Gastrocnemius medialis (tissue), 4 donors: ENCODE measurements at regions not wholly inside any gene's neighbourhood (a gene's known extent, or its start where the extent isn't known, plus 50 kb on each side); places are given as distances from the start of the nearest gene placed in this dataset.

Experiments
- ATAC-seq, 2 donors: fragments of 150-250 bp; one replicate each; pipeline ENCODE4 v1.9.1; 2016
- DNase-seq, 2 donors: peaks; one replicate each; pipeline ENCODE4 v3.0.0-alpha.2; 2019
- H3K27ac ChIP-seq, 4 donors: fragments of 200-600 bp; sonication (generic); 1 replicate in 1 of 4; 2 replicates in 3 of 4; pipeline ENCODE4 v1.5.1; 2016 to 2018; ENCODE audit warnings: mild to moderate bottlenecking in 2 of 4, moderate library complexity in 1 of 4
- H3K27me3 ChIP-seq, 3 donors: fragments of 200-600 bp; sonication (generic) in 2 of 3; 1 replicate in 1 of 3; 2 replicates in 2 of 3; pipeline versions ENCODE4 v1.5.1 to v1.6.0; 2016 to 2019; ENCODE audit warnings: mild to moderate bottlenecking in 1 of 3, moderate library complexity in 1 of 3
- H3K36me3 ChIP-seq, 2 donors: fragments of 200-600 bp; sonication (generic) in 1 of 2; one replicate each; pipeline ENCODE4 v1.5.1; 2017 to 2018
- H3K4me1 ChIP-seq, 2 donors: fragments of 200-600 bp; sonication (generic) in 1 of 2; one replicate each; pipeline ENCODE4 v1.5.1; 2016 to 2017; ENCODE audit warnings: mild to moderate bottlenecking in 2 of 2
- H3K4me3 ChIP-seq, 4 donors: fragments of 200-600 bp; sonication (generic) in 3 of 4; 1 replicate in 1 of 4; 2 replicates in 3 of 4; pipeline ENCODE4 v1.5.1; 2016 to 2019; ENCODE audit warnings: mild to moderate bottlenecking in 2 of 4
- H3K9me3 ChIP-seq, 3 donors: fragments of 200-600 bp; sonication (generic) in 2 of 3; 1 replicate in 1 of 3; 2 replicates in 2 of 3; pipeline ENCODE4 v1.5.1; 2016 to 2019
- CTCF ChIP-seq, 5 experiments: fragments of 450-650 bp in 3 of 5; fragments of 200-600 bp in 2 of 5; sonication (generic) in 2 of 5; IDR thresholded peaks in 4 of 5; conservative IDR thresholded peaks in 1 of 5; 1 replicate in 4 of 5; 2 replicates in 1 of 5; pipeline ENCODE4 v1.5.1; 2016 to 2019; ENCODE audit warnings: antibody characterized with exemption in 5 of 5, mild to moderate bottlenecking in 3 of 5, moderate library complexity in 3 of 5
- POLR2A ChIP-seq, 2 donors: fragments of 450-650 bp; IDR thresholded peaks; one replicate each; pipeline ENCODE4 v1.6.1; 2017; ENCODE audit warnings: antibody characterized with exemption in 2 of 2, mild to moderate bottlenecking in 2 of 2, moderate library complexity in 2 of 2
- in situ Hi-C, 4 donors: fragments of 200-750 bp; cut with MboI; loops; one replicate each; pipeline versions ENCODE4 v1.15.0 to v1.8.0; 2017; ENCODE audit warnings: low sequenced_read_pairs in 4 of 4
- intact Hi-C: fragments of 100-400 bp; cut with DNase I; formaldehyde crosslinking; loops from one replicate; pipeline ENCODE4 v1.15.1; 2023; ENCODE audit warnings: low total_unique reads

DNA sequence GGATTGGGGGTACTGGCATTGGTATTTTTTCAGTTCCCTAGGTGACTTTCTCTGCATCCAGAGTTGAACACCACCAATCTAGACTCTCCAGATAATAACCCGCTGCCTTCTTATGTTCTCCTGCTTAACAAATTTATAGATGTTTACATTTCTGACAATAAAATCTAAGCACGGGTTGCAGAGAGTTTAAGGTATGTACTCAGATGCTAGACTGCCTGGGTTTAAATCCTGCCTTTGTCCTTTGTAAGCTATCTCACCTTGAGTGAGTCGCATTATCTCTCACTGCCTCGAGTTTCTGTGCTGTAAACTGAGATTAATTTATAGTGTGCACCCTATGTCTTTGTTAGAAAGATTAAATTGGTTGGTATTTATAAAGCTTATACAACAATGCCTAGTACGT lies 131.4 kb upstream of the ARGLU1 start:
- H3K27ac ChIP-seq = no peak overlapping the region
- TF ChIP-seq POLR2A (IDR thresholded peaks at IDR 0.05) = no peak
- no peak for TF ChIP-seq CTCF (IDR thresholded peaks at IDR 0.05 in 4 of 5, conservative IDR thresholded peaks at IDR 0.05 in 1 of 5)
- no peaks in the 10 kb centered on the region for H3K36me3 ChIP-seq
- no peaks in the 10 kb centered on the region for H3K9me3 ChIP-seq
- ATAC-seq (no peak), DNase-seq (no peak)
- no peak overlapping the region for H3K4me3 ChIP-seq
- intact Hi-C loops = no loop called here
- no peaks in the 10 kb centered on the region for H3K27me3 ChIP-seq
- in situ Hi-C loops = no loop called here
- H3K4me1 ChIP-seq = no peaks in the 10 kb centered on the region

GRCh38 chr13:106696719-106697118 lies 128.8 kb upstream of the ARGLU1 start:
- Histone ChIP-seq H3K27me3 (no peaks in the 10 kb centered on the region), H3K4me1 (no peaks in the 10 kb centered on the region), H3K27ac (peak overlapping the region in 3 of 4 donors; percentile 5 to 56 (median 15)), H3K9me3 (no peaks in the 10 kb centered on the region), H3K4me3 (no peak overlapping the region), H3K36me3 (no peaks in the 10 kb centered on the region)
- ATAC-seq (no peak), DNase-seq (no peak)
- in situ Hi-C loops = no loop called here
- intact Hi-C loops = no loop called here
- TF ChIP-seq POLR2A (IDR thresholded peaks at IDR 0.05) (no peak), CTCF (IDR thresholded peaks at IDR 0.05 in 4 of 5, conservative IDR thresholded peaks at IDR 0.05 in 1 of 5) (no peak)

- in situ Hi-C loops (no loop called here), intact Hi-C loops (no loop called here)
- no peak for TF ChIP-seq POLR2A (IDR thresholded peaks at IDR 0.05)
- TF ChIP-seq CTCF (IDR thresholded peaks at IDR 0.05 in 4 of 5, conservative IDR thresholded peaks at IDR 0.05 in 1 of 5) = no peak
- DNase-seq = no peak
- no peak overlapping the region for H3K4me3 ChIP-seq
- H3K9me3 ChIP-seq = no peaks in the 10 kb centered on the region
- peak overlapping the region in 3 of 4 donors; percentile 5 to 56 (median 15) for H3K27ac ChIP-seq
- H3K4me1 ChIP-seq = no peaks in the 10 kb centered on the region
- H3K27me3 ChIP-seq = no peaks in the 10 kb centered on the region
- H3K36me3 ChIP-seq = no peaks in the 10 kb centered on the region
- ATAC-seq = no peak
These were observed 128.2 kb upstream of the ARGLU1 start for GRCh38 chr13:106696140-106696539.

DNA sequence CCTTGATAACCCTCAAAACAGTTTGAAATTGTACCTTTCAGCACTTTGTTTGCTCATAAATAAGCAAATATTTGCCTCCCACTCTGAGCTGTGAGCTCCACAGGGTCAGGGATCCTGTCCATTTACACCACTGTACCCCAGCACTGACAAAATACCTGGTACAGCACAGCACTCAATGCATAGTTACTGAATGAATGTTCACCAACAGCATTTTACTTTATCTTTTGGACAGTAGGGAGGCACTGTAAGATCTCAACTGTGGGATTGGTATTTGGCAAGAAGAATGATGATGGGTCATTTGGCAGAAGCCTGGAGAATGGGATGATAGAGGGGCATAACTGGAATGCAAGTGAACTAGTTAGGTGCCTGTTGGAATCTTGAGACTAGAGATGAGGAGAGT lies 127.2 kb upstream of the ARGLU1 start:
- H3K9me3 ChIP-seq = no peaks in the 10 kb centered on the region
- H3K27me3 ChIP-seq = no peaks in the 10 kb centered on the region
- no peaks in the 10 kb centered on the region for H3K36me3 ChIP-seq
- H3K27ac ChIP-seq = no peak overlapping the region
- H3K4me1 ChIP-seq = no peaks in the 10 kb centered on the region
- TF ChIP-seq CTCF (IDR thresholded peaks at IDR 0.05 in 4 of 5, conservative IDR thresholded peaks at IDR 0.05 in 1 of 5) (no peak), POLR2A (IDR thresholded peaks at IDR 0.05) (no peak)
- no peak overlapping the region for H3K4me3 ChIP-seq
- ATAC-seq (no peak), DNase-seq (no peak)
- in situ Hi-C loops (no loop called here), intact Hi-C loops (no loop called here)

GRCh38 chr13:106691861-106692260 lies 123.9 kb upstream of the ARGLU1 start:
- DNase-seq (no peak), ATAC-seq (no peak)
- in situ Hi-C loops = no loop called here

More at GRCh38 chr13:106691861-106692260, 123.9 kb upstream of the ARGLU1 start:
- Histone ChIP-seq H3K27ac (no peak overlapping the region), H3K4me1 (no peaks in the 10 kb centered on the region), H3K27me3 (no peaks in the 10 kb centered on the region), H3K9me3 (no peaks in the 10 kb centered on the region), H3K36me3 (no peaks in the 10 kb centered on the region), H3K4me3 (no peak overlapping the region)
- TF ChIP-seq CTCF (IDR thresholded peaks at IDR 0.05 in 4 of 5, conservative IDR thresholded peaks at IDR 0.05 in 1 of 5) = no peak
- intact Hi-C loops = no loop called here
